HepG2 (cell line): ENCODE measurements at regions not wholly inside any gene's neighbourhood (a gene's known extent, or its start where the extent isn't known, plus 50 kb on each side); places are given as distances from the start of the nearest gene placed in this dataset.

Source experiments
- DNMT3B ChIP-seq: conservative IDR thresholded peaks from 2 replicates; pipeline ENCODE4 v1.6.1; 2016; ENCODE audit warnings: missing biosample characterization, control low read depth
- EEA1 ChIP-seq: sonication (generic); formaldehyde crosslinking; IDR thresholded peaks from 2 replicates; pipeline ENCODE4 v1.5.1; 2020; ENCODE audit warnings: mild to moderate bottlenecking, missing genetic modification reagents, borderline replicate concordance
- GPN1 ChIP-seq: sonication (generic); formaldehyde crosslinking; IDR thresholded peaks from 2 replicates; pipeline ENCODE4 v1.5.1; 2020; ENCODE audit warnings: missing genetic modification reagents, borderline replicate concordance
- GTF2F1 ChIP-seq: fragments of 150-350 bp; IDR thresholded peaks from 2 replicates; pipeline ENCODE4 v1.6.1; 2014; ENCODE audit warnings: low read length
- HOXA9 ChIP-seq: sonication (generic); formaldehyde crosslinking; IDR thresholded peaks from 2 replicates; pipeline ENCODE4 v1.8.1; 2022; ENCODE audit warnings: missing genetic modification reagents, mild to moderate bottlenecking, moderate library complexity, borderline replicate concordance
- PRPF4 ChIP-seq: fragments of 200-400 bp; formaldehyde crosslinking; IDR thresholded peaks from 2 replicates; pipeline ENCODE4 v1.6.1; 2016; ENCODE audit warnings: low read length, low read depth; ENCODE audit not compliant: poor library complexity, severe bottlenecking
- RARA ChIP-seq: IDR thresholded peaks from 2 replicates; pipeline ENCODE4 v1.6.1; 2016; ENCODE audit warnings: missing genetic modification reagents, missing compliant biosample characterization
- RBM39 ChIP-seq: fragments of 200-400 bp; formaldehyde crosslinking; IDR thresholded peaks from one replicate; pipeline ENCODE4 v1.6.1; 2018; ENCODE audit warnings: antibody characterized with exemption, mild to moderate bottlenecking, low read depth, low read length; ENCODE audit not compliant: poor library complexity, severe bottlenecking
- RFXAP ChIP-seq: sonication (generic); formaldehyde crosslinking; IDR thresholded peaks from 2 replicates; pipeline ENCODE4 v1.4.0; 2020; ENCODE audit warnings: missing genetic modification reagents, borderline replicate concordance
- SATB2 ChIP-seq: sonication (generic); formaldehyde crosslinking; IDR thresholded peaks from 2 replicates; pipeline ENCODE4 v1.5.0; 2020; ENCODE audit warnings: missing genetic modification reagents
- ZBTB39 ChIP-seq: sonication (generic); formaldehyde crosslinking; IDR thresholded peaks from 2 replicates; pipeline ENCODE4 v1.5.0; 2020; ENCODE audit warnings: missing genetic modification reagents
- ZFP36L1 ChIP-seq: sonication (generic); formaldehyde crosslinking; IDR thresholded peaks from 2 replicates; pipeline ENCODE4 v1.8.0; 2022; ENCODE audit warnings: mild to moderate bottlenecking, missing genetic modification reagents, moderate library complexity
- ZFY ChIP-seq: sonication (generic); formaldehyde crosslinking; IDR thresholded peaks from 2 replicates; pipeline ENCODE4 v1.4.0; 2020; ENCODE audit warnings: missing genetic modification reagents
- ZNF205 ChIP-seq: IDR thresholded peaks from 2 replicates; pipeline ENCODE4 v1.6.1; 2018; ENCODE audit warnings: missing biosample characterization, missing genetic modification reagents
- ZNF367 ChIP-seq: sonication (generic); formaldehyde crosslinking; IDR thresholded peaks from 2 replicates; pipeline ENCODE4 v1.4.0; 2020; ENCODE audit warnings: missing genetic modification reagents, borderline replicate concordance
- ZNF704 ChIP-seq: sonication (generic); formaldehyde crosslinking; IDR thresholded peaks from 2 replicates; pipeline ENCODE4 v1.8.1; 2023; ENCODE audit warnings: mild to moderate bottlenecking, inconsistent platforms, moderate library complexity, missing genetic modification reagents, borderline replicate concordance
- ZNF713 ChIP-seq: sonication (generic); formaldehyde crosslinking; IDR thresholded peaks from 2 replicates; pipeline ENCODE4 v1.4.0; 2020; ENCODE audit warnings: mild to moderate bottlenecking, missing genetic modification reagents
- TF ChIP-seq, protein P1 (sequence below): sonication (generic); formaldehyde crosslinking; conservative IDR thresholded peaks from 2 replicates; pipeline ENCODE4 v1.8.0; 2022; ENCODE audit warnings: mild to moderate bottlenecking, moderate library complexity, missing genetic modification reagents
- TF ChIP-seq, protein P2 (sequence below): sonication (generic); formaldehyde crosslinking; IDR thresholded peaks from 2 replicates; pipeline ENCODE4 v1.4.0; 2020; ENCODE audit warnings: mild to moderate bottlenecking, missing genetic modification reagents

- TF ChIP-seq, protein P1, sequence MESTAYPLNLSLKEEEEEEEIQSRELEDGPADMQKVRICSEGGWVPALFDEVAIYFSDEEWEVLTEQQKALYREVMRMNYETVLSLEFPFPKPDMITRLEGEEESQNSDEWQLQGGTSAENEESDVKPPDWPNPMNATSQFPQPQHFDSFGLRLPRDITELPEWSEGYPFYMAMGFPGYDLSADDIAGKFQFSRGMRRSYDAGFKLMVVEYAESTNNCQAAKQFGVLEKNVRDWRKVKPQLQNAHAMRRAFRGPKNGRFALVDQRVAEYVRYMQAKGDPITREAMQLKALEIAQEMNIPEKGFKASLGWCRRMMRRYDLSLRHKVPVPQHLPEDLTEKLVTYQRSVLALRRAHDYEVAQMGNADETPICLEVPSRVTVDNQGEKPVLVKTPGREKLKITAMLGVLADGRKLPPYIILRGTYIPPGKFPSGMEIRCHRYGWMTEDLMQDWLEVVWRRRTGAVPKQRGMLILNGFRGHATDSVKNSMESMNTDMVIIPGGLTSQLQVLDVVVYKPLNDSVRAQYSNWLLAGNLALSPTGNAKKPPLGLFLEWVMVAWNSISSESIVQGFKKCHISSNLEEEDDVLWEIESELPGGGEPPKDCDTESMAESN, result no peak; the same call in 1 of the 2 replicates
- TF ChIP-seq GTF2F1 (no peak), ZBTB39 (no peak), ZNF367 (CRISPR knock-in tag) (no peak), ZFP36L1 (CRISPR knock-in tag) (no peak), RBM39 (no peak), ZNF205 (CRISPR knock-in tag) (no peak), ZFY (CRISPR knock-in tag) (peak; percentile 53; the same call in 1 of the 2 replicates), GPN1 (no peak), ZNF704 (CRISPR knock-in tag) (no peak), EEA1 (CRISPR knock-in tag) (no peak), RFXAP (CRISPR knock-in tag) (no peak), DNMT3B (CRISPR knock-in tag) (no peak), ZNF713 (CRISPR knock-in tag) (no peak), HOXA9 (no peak), SATB2 (no peak), PRPF4 (no peak), RARA (CRISPR knock-in tag) (peak; percentile 67)
- TF ChIP-seq, protein P2, sequence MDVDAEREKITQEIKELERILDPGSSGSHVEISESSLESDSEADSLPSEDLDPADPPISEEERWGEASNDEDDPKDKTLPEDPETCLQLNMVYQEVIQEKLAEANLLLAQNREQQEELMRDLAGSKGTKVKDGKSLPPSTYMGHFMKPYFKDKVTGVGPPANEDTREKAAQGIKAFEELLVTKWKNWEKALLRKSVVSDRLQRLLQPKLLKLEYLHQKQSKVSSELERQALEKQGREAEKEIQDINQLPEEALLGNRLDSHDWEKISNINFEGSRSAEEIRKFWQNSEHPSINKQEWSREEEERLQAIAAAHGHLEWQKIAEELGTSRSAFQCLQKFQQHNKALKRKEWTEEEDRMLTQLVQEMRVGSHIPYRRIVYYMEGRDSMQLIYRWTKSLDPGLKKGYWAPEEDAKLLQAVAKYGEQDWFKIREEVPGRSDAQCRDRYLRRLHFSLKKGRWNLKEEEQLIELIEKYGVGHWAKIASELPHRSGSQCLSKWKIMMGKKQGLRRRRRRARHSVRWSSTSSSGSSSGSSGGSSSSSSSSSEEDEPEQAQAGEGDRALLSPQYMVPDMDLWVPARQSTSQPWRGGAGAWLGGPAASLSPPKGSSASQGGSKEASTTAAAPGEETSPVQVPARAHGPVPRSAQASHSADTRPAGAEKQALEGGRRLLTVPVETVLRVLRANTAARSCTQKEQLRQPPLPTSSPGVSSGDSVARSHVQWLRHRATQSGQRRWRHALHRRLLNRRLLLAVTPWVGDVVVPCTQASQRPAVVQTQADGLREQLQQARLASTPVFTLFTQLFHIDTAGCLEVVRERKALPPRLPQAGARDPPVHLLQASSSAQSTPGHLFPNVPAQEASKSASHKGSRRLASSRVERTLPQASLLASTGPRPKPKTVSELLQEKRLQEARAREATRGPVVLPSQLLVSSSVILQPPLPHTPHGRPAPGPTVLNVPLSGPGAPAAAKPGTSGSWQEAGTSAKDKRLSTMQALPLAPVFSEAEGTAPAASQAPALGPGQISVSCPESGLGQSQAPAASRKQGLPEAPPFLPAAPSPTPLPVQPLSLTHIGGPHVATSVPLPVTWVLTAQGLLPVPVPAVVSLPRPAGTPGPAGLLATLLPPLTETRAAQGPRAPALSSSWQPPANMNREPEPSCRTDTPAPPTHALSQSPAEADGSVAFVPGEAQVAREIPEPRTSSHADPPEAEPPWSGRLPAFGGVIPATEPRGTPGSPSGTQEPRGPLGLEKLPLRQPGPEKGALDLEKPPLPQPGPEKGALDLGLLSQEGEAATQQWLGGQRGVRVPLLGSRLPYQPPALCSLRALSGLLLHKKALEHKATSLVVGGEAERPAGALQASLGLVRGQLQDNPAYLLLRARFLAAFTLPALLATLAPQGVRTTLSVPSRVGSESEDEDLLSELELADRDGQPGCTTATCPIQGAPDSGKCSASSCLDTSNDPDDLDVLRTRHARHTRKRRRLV (CRISPR knock-in tag), result 0 out of 2 replicates have a peak, but pooled peaks have one; percentile 57
These were observed 218.3 kb downstream of the SOX9 start (continued) for GRCh38 chr17:72338847-72339790.
